ENCODE measurements at regions not wholly inside any gene's neighbourhood (a gene's known extent, or its start where the extent isn't known, plus 50 kb on each side); places are given as distances from the start of the nearest gene placed in this dataset.

DNA sequence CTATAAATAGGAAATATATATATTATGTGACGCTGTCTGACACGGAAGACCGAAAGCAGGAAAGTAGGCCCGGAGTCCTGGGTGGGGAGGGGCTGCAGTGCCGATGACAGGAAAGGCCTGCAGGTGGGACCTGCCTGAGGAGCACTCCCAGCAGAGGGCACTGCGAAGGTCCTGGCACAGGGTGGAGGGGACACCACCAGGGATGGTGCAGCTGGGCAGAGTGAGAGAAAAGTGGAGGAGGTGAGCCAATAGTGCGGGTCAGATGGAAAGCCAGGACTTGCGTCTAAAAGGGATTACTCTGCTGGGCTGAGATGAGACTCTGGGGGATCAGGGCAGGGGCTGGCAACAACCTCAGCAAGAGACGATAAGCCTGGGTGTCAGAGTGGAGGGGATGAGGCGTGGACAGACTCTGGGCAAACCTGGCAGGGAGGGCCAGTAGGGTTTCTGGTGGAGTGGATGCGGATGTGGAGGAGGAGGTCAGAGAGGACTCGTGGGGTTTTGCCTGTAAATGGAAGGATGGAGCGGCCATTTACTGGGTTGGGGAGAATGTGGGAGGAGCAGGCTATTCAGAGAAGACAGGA, 118.2 kb upstream of the ZNF746 start:
- Histone ChIP-seq H3K27ac (ENCODE audit: low read depth in 1 of 2, low read length in 2 of 2) (no peak overlapping the region), H3K9ac (ENCODE audit: low read depth in 1 of 2, low read length in 2 of 2) (no peak overlapping the region), H3K36me3 (ENCODE audit: control insufficient read depth in 4 of 4, insufficient read depth in 3 of 4, low read depth in 1 of 4, low read length in 3 of 4) (peaks cover 21 to 91% (median 69%) of the 10 kb centered on the region in 4 donors), H3K4me3 (ENCODE audit: low read depth in 1 of 3, low read length in 3 of 3) (no peak overlapping the region), H3K4me1 (ENCODE audit: control insufficient read depth in 4 of 4, insufficient read depth in 4 of 4, low read length in 3 of 4) (peaks cover 0 to 3% (median 0%) of the 10 kb centered on the region in 4 donors), H3K27me3 (ENCODE audit: control insufficient read depth in 4 of 4, insufficient read depth in 4 of 4, low read length in 3 of 4) (no peaks in the 10 kb centered on the region), H3K9me3 (ENCODE audit: control insufficient read depth in 4 of 4, low read length in 3 of 4) (no peaks in the 10 kb centered on the region)
- WGBS, result 93% methylated on average over 13 of the region's 13 CpGs
- no peak for DNase-seq (ENCODE audit: low spot score)
- no peak for TF ChIP-seq EGR1 (IDR thresholded peaks at IDR 0.05; ENCODE audit: low read depth in 2 of 2)

DNA sequence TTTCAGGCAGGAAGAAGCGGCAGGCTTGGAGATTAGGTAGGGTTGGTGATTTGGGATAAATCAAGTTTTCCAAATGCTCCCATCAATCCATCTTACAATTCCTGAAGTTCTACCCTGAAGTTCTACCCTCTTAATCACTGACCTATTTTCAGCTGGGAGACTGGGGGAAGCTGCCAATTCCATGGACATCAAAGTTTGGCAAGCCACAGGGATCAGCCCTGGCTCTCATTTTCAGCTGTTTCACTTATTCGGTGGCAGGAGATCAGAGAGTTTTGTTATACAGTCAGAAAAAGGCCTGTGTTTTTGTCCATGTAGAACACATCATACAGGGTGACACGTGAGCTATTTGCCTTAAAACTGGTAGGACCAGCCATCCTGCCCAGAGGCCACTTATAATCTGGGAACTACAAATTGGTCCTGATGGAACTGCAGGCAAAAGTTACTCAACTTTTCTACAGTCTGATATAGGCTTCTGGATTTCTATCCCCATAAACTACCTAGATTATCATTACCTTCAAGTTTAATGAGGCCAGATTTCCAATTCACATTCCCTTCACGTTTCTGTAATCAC, 112.9 kb upstream of the ZNF746 start:
- no peak overlapping the region for H3K27ac ChIP-seq (ENCODE audit: low read depth in 1 of 2, low read length in 2 of 2)
- H3K9me3 ChIP-seq (ENCODE audit: control insufficient read depth in 4 of 4, low read length in 3 of 4), result no peaks in the 10 kb centered on the region
- DNase-seq (ENCODE audit: low spot score), result no peak
- H3K4me1 ChIP-seq (ENCODE audit: control insufficient read depth in 4 of 4, insufficient read depth in 4 of 4, low read length in 3 of 4), result peaks cover 0 to 3% (median 0%) of the 10 kb centered on the region in 4 donors
- WGBS, result 77% methylated on average over 4 of the region's 4 CpGs
- no peaks in the 10 kb centered on the region for H3K27me3 ChIP-seq (ENCODE audit: control insufficient read depth in 4 of 4, insufficient read depth in 4 of 4, low read length in 3 of 4)
- H3K4me3 ChIP-seq (ENCODE audit: low read depth in 1 of 3, low read length in 3 of 3), result no peak overlapping the region
- H3K9ac ChIP-seq (ENCODE audit: low read depth in 1 of 2, low read length in 2 of 2), result no peak overlapping the region
- H3K36me3 ChIP-seq (ENCODE audit: control insufficient read depth in 4 of 4, insufficient read depth in 3 of 4, low read depth in 1 of 4, low read length in 3 of 4), result peaks cover 7 to 66% (median 40%) of the 10 kb centered on the region in 4 donors
- TF ChIP-seq, protein P1, sequence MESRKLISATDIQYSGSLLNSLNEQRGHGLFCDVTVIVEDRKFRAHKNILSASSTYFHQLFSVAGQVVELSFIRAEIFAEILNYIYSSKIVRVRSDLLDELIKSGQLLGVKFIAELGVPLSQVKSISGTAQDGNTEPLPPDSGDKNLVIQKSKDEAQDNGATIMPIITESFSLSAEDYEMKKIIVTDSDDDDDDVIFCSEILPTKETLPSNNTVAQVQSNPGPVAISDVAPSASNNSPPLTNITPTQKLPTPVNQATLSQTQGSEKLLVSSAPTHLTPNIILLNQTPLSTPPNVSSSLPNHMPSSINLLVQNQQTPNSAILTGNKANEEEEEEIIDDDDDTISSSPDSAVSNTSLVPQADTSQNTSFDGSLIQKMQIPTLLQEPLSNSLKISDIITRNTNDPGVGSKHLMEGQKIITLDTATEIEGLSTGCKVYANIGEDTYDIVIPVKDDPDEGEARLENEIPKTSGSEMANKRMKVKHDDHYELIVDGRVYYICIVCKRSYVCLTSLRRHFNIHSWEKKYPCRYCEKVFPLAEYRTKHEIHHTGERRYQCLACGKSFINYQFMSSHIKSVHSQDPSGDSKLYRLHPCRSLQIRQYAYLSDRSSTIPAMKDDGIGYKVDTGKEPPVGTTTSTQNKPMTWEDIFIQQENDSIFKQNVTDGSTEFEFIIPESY (IDR thresholded peaks at IDR 0.05), result no peak
- TF ChIP-seq RAD21 (IDR thresholded peaks at IDR 0.05) (no peak), EGR1 (IDR thresholded peaks at IDR 0.05; ENCODE audit: low read depth in 2 of 2) (no peak), NR2F2 (IDR thresholded peaks at IDR 0.05) (no peak), HNF4A (conservative IDR thresholded peaks at IDR 0.05) (no peak), RXRA (IDR thresholded peaks at IDR 0.05) (no peak), FOXA1 (IDR thresholded peaks at IDR 0.05) (no peak), TAF1 (conservative IDR thresholded peaks at IDR 0.05) (no peak), FOXA2 (IDR thresholded peaks at IDR 0.05) (no peak), SP1 (IDR thresholded peaks at IDR 0.05) (no peak)
- TF ChIP-seq, protein P2, sequence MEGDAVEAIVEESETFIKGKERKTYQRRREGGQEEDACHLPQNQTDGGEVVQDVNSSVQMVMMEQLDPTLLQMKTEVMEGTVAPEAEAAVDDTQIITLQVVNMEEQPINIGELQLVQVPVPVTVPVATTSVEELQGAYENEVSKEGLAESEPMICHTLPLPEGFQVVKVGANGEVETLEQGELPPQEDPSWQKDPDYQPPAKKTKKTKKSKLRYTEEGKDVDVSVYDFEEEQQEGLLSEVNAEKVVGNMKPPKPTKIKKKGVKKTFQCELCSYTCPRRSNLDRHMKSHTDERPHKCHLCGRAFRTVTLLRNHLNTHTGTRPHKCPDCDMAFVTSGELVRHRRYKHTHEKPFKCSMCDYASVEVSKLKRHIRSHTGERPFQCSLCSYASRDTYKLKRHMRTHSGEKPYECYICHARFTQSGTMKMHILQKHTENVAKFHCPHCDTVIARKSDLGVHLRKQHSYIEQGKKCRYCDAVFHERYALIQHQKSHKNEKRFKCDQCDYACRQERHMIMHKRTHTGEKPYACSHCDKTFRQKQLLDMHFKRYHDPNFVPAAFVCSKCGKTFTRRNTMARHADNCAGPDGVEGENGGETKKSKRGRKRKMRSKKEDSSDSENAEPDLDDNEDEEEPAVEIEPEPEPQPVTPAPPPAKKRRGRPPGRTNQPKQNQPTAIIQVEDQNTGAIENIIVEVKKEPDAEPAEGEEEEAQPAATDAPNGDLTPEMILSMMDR (IDR thresholded peaks at IDR 0.05; ENCODE audit: low read depth, low read length, missing input control), result no peak
- TF ChIP-seq, protein P3, sequence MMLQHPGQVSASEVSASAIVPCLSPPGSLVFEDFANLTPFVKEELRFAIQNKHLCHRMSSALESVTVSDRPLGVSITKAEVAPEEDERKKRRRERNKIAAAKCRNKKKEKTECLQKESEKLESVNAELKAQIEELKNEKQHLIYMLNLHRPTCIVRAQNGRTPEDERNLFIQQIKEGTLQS (IDR thresholded peaks at IDR 0.05), result no peak
- TF ChIP-seq, protein P4, sequence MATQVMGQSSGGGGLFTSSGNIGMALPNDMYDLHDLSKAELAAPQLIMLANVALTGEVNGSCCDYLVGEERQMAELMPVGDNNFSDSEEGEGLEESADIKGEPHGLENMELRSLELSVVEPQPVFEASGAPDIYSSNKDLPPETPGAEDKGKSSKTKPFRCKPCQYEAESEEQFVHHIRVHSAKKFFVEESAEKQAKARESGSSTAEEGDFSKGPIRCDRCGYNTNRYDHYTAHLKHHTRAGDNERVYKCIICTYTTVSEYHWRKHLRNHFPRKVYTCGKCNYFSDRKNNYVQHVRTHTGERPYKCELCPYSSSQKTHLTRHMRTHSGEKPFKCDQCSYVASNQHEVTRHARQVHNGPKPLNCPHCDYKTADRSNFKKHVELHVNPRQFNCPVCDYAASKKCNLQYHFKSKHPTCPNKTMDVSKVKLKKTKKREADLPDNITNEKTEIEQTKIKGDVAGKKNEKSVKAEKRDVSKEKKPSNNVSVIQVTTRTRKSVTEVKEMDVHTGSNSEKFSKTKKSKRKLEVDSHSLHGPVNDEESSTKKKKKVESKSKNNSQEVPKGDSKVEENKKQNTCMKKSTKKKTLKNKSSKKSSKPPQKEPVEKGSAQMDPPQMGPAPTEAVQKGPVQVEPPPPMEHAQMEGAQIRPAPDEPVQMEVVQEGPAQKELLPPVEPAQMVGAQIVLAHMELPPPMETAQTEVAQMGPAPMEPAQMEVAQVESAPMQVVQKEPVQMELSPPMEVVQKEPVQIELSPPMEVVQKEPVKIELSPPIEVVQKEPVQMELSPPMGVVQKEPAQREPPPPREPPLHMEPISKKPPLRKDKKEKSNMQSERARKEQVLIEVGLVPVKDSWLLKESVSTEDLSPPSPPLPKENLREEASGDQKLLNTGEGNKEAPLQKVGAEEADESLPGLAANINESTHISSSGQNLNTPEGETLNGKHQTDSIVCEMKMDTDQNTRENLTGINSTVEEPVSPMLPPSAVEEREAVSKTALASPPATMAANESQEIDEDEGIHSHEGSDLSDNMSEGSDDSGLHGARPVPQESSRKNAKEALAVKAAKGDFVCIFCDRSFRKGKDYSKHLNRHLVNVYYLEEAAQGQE (IDR thresholded peaks at IDR 0.05), result no peak
- TF ChIP-seq, protein P5, sequence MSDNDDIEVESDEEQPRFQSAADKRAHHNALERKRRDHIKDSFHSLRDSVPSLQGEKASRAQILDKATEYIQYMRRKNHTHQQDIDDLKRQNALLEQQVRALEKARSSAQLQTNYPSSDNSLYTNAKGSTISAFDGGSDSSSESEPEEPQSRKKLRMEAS (IDR thresholded peaks at IDR 0.05), result no peak
